ENCODE measurements at regions not wholly inside any gene's neighbourhood (a gene's known extent, or its start where the extent isn't known, plus 50 kb on each side); places are given as distances from the start of the nearest gene placed in this dataset.

- Histone ChIP-seq H3K4ac (ENCODE audit: low read depth, low read length) (no peak overlapping the region), H3K27me3 (ENCODE audit: control insufficient read depth, insufficient read depth, low read length) (peaks cover 2% of the 10 kb centered on the region; the same call in 1 of the 2 replicates), H3K4me3 (ENCODE audit: insufficient read depth, low read depth, low read length) (no peak overlapping the region), H2AK5ac (ENCODE audit: low read depth, low read length) (no peak overlapping the region), H3K9ac (ENCODE audit: low read depth, low read length) (no peak overlapping the region), H3K27ac (ENCODE audit: insufficient read depth, low read length) (no peak overlapping the region), H2AFZ (replicated peaks; ENCODE audit: low read length, poor library complexity) (no peak overlapping the region), H3K9me3 (ENCODE audit: control insufficient read depth, insufficient read depth, low read length) (no peaks in the 10 kb centered on the region), H3K14ac (replicated peaks; ENCODE audit: low read depth, low read length) (no peak overlapping the region), H3K79me1 (ENCODE audit: low read depth in 1 of 2, low read length in 2 of 2) (no peaks in the 10 kb centered on the region), H3K4me2 (ENCODE audit: low read depth, low read length) (no peak overlapping the region), H4K5ac (ENCODE audit: low read depth, low read length) (no peak overlapping the region), H4K91ac (ENCODE audit: insufficient read depth, low read depth, low read length) (no peak overlapping the region), H3K4me1 (ENCODE audit: control insufficient read depth, insufficient read depth, low read length) (no peaks in the 10 kb centered on the region), H3K23ac (ENCODE audit: low read depth, low read length) (no peak overlapping the region), H2BK15ac (ENCODE audit: low read depth, low read length) (no peak overlapping the region), H2BK120ac (ENCODE audit: low read depth, low read length) (no peak overlapping the region), H3K18ac (ENCODE audit: low read depth, low read length) (no peak overlapping the region), H4K20me1 (ENCODE audit: insufficient read depth, low read length) (no peaks in the 10 kb centered on the region), H2BK20ac (ENCODE audit: low read depth, low read length) (no peak overlapping the region), H2BK5ac (ENCODE audit: low read depth, low read length, poor library complexity, severe bottlenecking) (no peak overlapping the region), H4K8ac (ENCODE audit: low read depth in 2 of 2, low read length in 2 of 2) (no peak overlapping the region), H3K36me3 (ENCODE audit: control insufficient read depth, insufficient read depth, low read length) (no peaks in the 10 kb centered on the region), H3K9me1 (ENCODE audit: insufficient read depth, low read length) (no peaks in the 10 kb centered on the region), H3K56ac (ENCODE audit: extremely low read depth, insufficient read depth, low read length) (no peak overlapping the region), H2AK9ac (replicated peaks; ENCODE audit: low read depth, low read length, poor library complexity) (no peak overlapping the region)
- dilution Hi-C loops (cut with HindIII; ENCODE audit: low sequenced_read_pairs, unreplicated experiment) (no loop called here), in situ Hi-C loops (cut with MboI; ENCODE audit: low sequenced_read_pairs) (no loop called here), intact Hi-C loops (cut with micrococcal nuclease) (no loop called here)
- WGBS, 2 experiments (ENCODE audit: extremely low coverage in 2 of 2, insufficient read length in 1 of 2) = no CpG with 5 or more reads among the region's 1 CpG
- TF ChIP-seq POLR2A (IDR thresholded peaks at IDR 0.05; ENCODE audit: low read depth, low read length) (no peak), MXI1 (IDR thresholded peaks at IDR 0.05; ENCODE audit: borderline replicate concordance, low read depth, low read length) (no peak), MAZ (IDR thresholded peaks at IDR 0.05; ENCODE audit: borderline replicate concordance, low read depth, low read length) (no peak), RAD21 (IDR thresholded peaks at IDR 0.05; ENCODE audit: low read length) (no peak), CHD1 (IDR thresholded peaks at IDR 0.05; ENCODE audit: low read depth, low read length) (no peak)
- DNase-seq (no peak), ATAC-seq (ENCODE audit: low read depth) (no peak)
- ChIA-PET CTCF (interaction anchor here (0.7 kb wide), 1 partner anchor 442 kb away, joined by 3 read pairs; no protein-coding TSS in a partner anchor), POLR2A (ENCODE audit: unreplicated experiment) (no interaction called here)
- no TSS peak for BruUV-seq (replicated peaks)
These were observed 166.2 kb upstream of the CDKN3 start for GRCh38 chr14:54230645-54231044.
